ENCODE measurements at regions not wholly inside any gene's neighbourhood (a gene's known extent, or its start where the extent isn't known, plus 50 kb on each side); places are given as distances from the start of the nearest gene placed in this dataset.
"Not testable (repeated sequence)": the region's sequence is repeated elsewhere in the genome, so short reads cannot be mapped to it uniquely, and the experiment has no call there.

GRCh38 chr1:161432091-161432490, 64.4 kb upstream of the CFAP126 start:
- no peak for DNase-seq (ENCODE audit: low spot score)
- ATAC-seq (ENCODE audit: low FRiP score): no peak
- TF ChIP-seq CTCF (IDR thresholded peaks at IDR 0.05): no peak

GRCh38 chr1:161427733-161428516, 60.2 kb upstream of the CFAP126 start:
- DNase-seq (ENCODE audit: low spot score) (no peak), ATAC-seq (ENCODE audit: low FRiP score) (no peak)
- TF ChIP-seq CTCF (IDR thresholded peaks at IDR 0.05): no peak

- DNase-seq (ENCODE audit: low spot score); ATAC-seq (ENCODE audit: low FRiP score): not testable (repeated sequence)
Measured at GRCh38 chr1:161422914-161423313, 55.2 kb upstream of the CFAP126 start.

- DNase-seq (ENCODE audit: low spot score) (no peak), ATAC-seq (ENCODE audit: low FRiP score) (no peak)
- TF ChIP-seq CTCF (IDR thresholded peaks at IDR 0.05): no peak
Measured at GRCh38 chr1:161421456-161421855, 53.8 kb upstream of the CFAP126 start.

GRCh38 chr1:161420763-161421455, 53.2 kb upstream of the CFAP126 start:
- no peak for TF ChIP-seq CTCF (IDR thresholded peaks at IDR 0.05)
- no peak for DNase-seq (ENCODE audit: low spot score)

GRCh38 chr1:161417536-161417935, 49.9 kb upstream of the CFAP126 start:
- DNase-seq (ENCODE audit: low spot score); ATAC-seq (ENCODE audit: low FRiP score): not testable (repeated sequence)

More at GRCh38 chr1:161420763-161421455, 53.2 kb upstream of the CFAP126 start:
- ATAC-seq (ENCODE audit: low FRiP score): no peak
